GM12874 (cell line): ENCODE measurements at regions not wholly inside any gene's neighbourhood (a gene's known extent, or its start where the extent isn't known, plus 50 kb on each side); places are given as distances from the start of the nearest gene placed in this dataset.

Source experiments
- TF ChIP-seq, protein P1 (sequence below): IDR thresholded peaks from 2 replicates; pipeline ENCODE4 v1.5.1; 2011; ENCODE audit warnings: low read depth, mild to moderate bottlenecking, control low read depth, low read length, moderate library complexity; ENCODE audit not compliant: insufficient read depth

DNA sequence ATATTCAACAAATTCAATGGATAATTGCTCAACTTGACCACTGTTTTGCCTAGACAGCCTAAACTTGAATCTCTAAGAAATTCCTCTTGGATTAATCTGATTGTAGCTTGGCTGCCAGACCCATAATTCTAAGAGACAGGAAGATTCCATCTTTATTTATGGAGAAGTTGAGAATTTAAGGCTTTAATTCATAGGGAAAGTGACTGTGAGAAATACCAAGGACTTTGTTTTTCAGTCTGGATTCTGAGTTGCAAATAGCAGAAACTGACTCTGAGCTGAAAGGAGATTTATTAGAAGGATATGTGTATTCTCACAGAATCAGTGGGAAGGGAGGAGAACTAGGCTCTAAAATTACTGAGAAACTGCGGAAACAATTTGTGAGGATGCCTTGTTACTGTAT, 195.7 kb downstream of the OXSM start:
- TF ChIP-seq, protein P1, sequence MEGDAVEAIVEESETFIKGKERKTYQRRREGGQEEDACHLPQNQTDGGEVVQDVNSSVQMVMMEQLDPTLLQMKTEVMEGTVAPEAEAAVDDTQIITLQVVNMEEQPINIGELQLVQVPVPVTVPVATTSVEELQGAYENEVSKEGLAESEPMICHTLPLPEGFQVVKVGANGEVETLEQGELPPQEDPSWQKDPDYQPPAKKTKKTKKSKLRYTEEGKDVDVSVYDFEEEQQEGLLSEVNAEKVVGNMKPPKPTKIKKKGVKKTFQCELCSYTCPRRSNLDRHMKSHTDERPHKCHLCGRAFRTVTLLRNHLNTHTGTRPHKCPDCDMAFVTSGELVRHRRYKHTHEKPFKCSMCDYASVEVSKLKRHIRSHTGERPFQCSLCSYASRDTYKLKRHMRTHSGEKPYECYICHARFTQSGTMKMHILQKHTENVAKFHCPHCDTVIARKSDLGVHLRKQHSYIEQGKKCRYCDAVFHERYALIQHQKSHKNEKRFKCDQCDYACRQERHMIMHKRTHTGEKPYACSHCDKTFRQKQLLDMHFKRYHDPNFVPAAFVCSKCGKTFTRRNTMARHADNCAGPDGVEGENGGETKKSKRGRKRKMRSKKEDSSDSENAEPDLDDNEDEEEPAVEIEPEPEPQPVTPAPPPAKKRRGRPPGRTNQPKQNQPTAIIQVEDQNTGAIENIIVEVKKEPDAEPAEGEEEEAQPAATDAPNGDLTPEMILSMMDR = no peak

DNA sequence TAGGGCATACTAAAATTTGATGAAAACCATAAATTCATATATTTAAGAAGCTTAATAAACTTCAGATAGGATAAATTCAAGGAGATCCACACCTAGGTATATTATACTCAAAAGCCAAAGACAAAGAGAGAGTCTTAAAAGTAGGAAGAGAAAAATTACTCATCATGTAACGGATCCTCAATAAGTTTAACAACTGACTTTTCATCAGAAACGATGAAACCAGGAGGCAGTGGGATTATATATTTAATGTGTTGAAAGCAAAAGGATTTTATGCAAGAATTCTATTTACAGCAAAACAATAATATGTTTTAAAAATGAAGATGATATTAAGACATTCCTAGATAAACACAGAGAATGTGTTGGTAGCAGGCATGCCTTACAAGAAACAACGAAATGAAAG, 202.7 kb downstream of the OXSM start:
- TF ChIP-seq, protein P1 = no peak

GRCh38 chr3:26004172-26004571, 214.3 kb downstream of the OXSM start:
- TF ChIP-seq, protein P1 = no peak

DNA sequence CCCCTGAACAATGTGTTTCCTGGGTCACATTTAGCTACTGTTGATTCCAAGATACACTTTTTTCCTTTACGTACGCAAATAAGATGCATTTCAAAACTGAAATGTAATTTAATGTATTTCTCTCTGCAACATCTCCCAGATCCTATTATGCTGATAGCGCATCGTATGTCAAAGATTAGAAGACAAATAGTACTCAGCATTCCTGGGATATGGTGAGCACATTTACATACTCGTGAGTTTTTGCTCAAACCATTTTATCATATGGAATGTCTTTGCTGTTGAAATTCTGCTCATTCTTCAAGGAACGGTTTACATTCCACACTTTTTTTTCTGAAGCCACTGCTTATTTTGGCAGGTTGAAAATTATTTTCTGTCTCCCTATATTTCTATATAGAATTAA, 221.4 kb downstream of the OXSM start:
- TF ChIP-seq, protein P1 = no peak

- TF ChIP-seq, protein P1 = no peak
Measured at GRCh38 chr3:26012241-26012745, 222.4 kb downstream of the OXSM start.

DNA sequence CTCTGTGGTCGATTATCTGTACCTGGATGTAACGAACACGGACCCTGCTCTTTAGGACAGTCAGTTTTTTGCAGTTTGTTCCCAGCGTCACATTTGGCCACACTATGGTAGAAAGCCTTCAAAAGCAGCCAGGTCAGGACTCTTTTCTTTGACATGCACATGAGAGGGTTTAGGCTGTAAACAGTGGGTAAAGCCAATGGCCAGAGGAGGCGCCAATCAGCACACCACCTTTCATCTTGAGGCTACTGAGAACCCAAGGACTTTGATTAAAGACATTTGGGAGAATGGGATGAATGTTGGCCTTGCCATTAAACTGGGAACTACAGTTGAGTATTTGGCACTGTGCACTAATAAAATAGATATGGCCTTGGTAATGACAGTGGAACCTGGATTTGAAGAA, 225.9 kb downstream of the OXSM start:
- TF ChIP-seq, protein P1 = no peak

GRCh38 chr3:26018889-26019288, 229.0 kb downstream of the OXSM start:
- TF ChIP-seq, protein P1 = no peak
